HG02943 (cell line): ENCODE measurements at regions not wholly inside any gene's neighbourhood (a gene's known extent, or its start where the extent isn't known, plus 50 kb on each side); places are given as distances from the start of the nearest gene placed in this dataset.

ENCODE experiments used
- ATAC-seq: cut with Tn5 transposase; IDR thresholded peaks from one replicate; pipeline ENCODE4 v1.9.1; 2021; ENCODE audit warnings: mild to moderate bottlenecking, low read depth, moderate library complexity; ENCODE audit not compliant: unreplicated experiment

- no peak for ATAC-seq
Measured at GRCh38 chr7:18198868-18199267, 171.2 kb upstream of the PRPS1L1 start.

DNA sequence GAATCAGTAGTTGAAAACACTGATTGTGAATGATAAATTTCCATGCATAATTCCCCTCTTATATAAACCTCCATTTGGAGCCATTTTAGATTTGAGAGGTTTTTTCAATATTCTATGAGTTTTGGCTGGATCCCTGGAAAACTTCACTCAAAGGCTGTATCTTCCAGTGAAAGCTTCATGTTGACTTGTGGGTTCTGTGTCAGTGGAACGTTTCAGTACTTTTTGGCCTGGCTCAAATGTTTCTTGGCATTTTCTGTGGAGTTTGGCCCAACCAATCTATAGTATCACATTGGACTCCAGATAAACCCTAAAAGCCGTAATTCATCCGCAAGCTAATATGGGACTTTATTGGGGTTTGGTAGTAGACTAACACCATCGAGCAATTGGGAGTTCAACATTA, 172.6 kb upstream of the PRPS1L1 start:
- no peak for ATAC-seq

DNA sequence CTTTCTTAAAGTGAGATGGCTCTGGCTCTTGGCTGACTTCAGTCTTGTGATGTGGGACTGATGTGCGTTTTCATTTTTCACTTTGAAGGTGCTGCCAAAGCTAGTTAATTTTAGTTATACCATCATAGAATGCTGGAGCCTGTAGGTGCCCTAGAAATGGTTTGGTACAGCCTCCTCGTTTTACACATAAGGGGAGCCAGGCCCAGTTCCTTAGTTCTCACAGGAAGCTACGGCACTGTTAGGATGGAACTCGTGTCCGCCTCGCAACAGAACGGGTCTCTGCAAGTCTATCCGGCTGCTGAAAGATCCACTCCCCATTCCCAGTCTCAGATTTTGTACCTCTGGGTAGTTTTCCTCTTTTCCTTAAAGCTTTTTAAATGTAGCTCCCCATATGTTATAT, 173.2 kb upstream of the PRPS1L1 start:
- no peak for ATAC-seq

DNA sequence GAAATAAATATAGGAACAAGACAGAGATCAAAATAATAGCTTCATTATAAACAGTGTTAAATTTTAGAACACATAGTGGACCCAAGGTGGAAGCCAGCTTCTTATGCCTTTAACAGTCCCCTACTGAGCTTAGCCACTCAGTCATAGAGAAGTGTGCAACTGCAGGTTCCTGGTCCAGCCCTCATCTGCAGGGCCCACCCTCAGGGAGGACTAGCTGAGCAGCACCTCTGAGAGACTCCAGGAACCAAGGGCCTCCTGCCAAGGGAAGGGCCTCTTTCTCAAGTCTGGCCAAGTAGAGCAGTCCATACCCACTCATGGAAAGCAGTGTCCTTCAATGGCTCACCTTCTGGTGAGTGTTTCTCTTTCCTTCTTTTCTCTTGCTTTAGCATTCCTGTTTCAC, 173.7 kb upstream of the PRPS1L1 start:
- no peak for ATAC-seq

GRCh38 chr7:18202315-18203045, 174.8 kb upstream of the PRPS1L1 start:
- no peak for ATAC-seq

DNA sequence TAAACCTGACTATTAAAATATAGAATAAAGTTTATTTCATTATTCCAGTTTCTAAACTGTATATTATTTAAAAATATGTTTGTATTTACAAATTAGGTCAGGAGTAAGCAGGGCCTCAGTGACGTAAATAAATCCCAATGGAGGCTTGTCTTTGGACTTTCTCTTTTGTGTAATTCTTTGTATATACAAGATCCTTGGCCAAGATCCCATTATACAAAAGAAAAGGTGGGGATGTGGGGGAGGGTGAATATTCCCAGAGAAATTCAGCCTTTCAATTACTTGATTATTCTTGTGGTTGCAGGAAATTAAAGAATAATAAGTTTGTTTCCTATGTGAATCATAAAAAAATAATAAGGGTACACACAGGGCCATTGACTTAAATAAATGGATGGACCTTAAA, 178.7 kb upstream of the PRPS1L1 start:
- no peak for ATAC-seq

DNA sequence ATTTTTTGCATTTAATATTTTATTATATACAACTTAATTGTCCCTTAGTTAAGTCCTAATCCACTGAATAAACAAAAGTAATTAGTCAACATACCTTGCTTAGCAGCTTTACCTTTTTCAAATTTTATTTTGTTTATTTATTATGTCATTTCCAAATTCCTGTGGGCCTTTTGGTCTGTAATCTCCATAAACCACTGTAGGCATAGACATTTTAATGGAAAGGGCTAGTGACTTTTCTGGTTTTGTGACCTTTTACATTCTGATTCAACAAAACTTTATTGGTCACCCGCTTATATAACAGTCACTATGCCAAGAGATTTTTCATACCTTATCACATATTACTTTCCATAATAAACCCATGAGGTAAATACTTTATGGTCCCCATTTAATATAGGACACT, 181.3 kb upstream of the PRPS1L1 start:
- ATAC-seq, result no peak

DNA sequence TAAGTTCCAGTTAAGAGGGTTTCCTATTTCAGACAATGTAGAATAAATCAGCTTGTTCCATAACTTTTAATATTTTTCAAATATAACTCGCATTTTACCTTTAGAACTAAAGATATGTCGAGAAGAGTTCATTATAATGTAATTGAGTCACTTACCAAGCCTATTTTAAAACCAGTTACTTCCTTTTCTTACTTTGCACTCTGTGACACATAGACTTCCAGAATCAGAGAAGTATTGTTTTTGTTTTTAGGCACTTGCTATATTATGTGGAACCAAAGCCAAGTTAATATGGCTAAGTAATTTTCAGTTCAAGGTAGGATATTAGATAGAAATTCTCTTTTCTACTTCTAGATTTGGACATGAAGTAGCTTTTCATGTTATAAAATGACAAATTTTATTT, 182.7 kb upstream of the PRPS1L1 start:
- ATAC-seq, result no peak

DNA sequence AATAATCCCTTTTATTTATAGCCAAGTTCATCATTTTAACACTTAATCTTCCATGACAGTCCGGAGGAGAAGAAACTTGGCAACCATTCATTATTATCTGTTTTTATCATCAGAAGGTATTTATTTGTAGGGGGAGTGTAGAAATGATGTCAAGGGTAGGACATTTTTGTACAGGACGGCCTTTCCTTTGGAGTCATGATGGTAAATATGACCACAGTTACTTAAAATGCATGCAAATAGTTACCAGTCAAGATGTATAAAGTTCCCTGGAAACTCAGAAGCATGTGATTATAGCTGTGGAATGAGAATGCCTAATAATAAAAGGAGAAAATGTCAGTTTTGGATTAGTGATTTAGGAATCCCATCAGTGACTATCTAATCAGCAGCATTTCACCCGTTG, 183.1 kb upstream of the PRPS1L1 start:
- no peak for ATAC-seq

- ATAC-seq, result no peak
Measured at GRCh38 chr7:18212308-18212707, 184.7 kb upstream of the PRPS1L1 start.

DNA sequence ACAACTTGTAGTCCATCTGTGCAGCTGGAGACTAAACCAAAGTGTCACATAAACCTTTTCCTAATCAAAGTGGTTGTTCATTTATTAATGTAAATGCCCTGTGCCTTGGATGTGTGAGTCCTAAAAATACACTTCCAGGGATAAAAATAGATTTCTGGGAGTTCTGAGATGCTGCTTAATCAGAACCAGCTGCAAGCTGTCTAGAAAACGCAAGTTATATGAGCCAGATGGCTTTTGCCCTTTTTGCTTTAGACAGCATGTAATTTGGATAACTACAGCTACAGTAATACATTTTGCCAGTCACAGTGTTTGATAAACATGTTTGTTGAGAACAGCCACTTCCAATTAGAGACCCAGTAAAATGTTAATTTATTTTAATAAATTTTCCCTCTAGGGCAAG, 185.1 kb upstream of the PRPS1L1 start:
- no peak for ATAC-seq

GRCh38 chr7:18213652-18214051, 186.0 kb upstream of the PRPS1L1 start:
- ATAC-seq, result no peak

- no peak for ATAC-seq
Measured at GRCh38 chr7:18216270-18216669, 188.6 kb upstream of the PRPS1L1 start.

GRCh38 chr7:18221377-18222293, 194.0 kb upstream of the PRPS1L1 start:
- no peak for ATAC-seq

GRCh38 chr7:18222636-18223035, 195.0 kb upstream of the PRPS1L1 start:
- ATAC-seq, result no peak

DNA sequence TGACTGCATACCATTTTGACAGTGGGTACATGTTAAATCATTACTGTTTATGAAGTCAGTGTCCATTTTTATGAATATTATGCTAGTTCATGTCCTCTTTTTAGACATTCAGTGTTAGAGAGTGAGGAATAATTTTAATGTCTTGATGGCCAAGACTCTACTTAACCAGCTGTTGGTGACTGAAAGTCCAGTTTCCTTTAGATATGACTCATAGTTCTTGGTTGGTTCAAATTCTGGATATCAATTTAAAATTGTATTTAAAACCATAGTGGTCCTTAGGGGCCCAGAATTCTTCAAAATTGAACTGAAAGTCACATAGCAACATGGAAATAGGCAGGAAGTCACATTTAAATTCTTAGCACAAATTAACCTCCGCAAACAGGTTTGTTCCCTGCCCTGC, 196.5 kb upstream of the PRPS1L1 start:
- ATAC-seq, result no peak

DNA sequence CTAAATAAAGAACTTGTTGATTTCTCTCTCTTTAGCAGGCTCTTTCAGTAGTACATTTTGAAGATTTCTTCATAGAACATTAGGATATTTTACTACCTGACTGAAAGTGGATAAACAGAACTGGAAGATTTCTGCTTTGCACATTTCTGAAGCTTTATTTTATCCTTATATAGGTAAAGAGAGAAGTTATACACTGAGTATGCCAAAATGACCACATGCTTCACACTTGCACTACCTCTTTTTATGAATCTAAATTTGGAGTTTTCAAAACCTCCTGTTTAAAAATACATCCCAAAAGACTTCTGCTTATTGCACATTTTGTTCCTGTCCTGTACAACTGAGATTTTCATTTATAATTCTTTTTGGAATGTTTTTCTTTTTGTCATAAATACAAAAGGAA, 197.4 kb upstream of the PRPS1L1 start:
- no peak for ATAC-seq

DNA sequence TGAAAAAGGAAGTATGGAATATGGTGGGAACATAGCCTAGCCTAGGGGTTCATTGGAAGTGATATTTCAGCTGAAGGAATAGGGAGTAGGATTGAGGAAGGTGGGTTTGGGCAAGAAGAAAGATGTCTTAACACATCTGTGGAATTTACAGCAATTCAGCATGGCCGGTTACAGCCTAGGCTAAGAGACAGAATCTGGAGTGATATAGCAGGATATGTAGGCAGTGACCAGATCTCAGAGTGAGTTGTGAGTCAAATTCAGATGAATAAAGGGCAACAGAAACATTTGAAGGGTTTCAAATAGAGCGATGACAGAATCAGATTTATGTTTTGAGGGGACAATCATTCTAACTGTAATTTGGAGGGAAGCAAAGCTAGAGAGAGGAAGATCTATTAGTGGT, 199.0 kb upstream of the PRPS1L1 start:
- no peak for ATAC-seq

DNA sequence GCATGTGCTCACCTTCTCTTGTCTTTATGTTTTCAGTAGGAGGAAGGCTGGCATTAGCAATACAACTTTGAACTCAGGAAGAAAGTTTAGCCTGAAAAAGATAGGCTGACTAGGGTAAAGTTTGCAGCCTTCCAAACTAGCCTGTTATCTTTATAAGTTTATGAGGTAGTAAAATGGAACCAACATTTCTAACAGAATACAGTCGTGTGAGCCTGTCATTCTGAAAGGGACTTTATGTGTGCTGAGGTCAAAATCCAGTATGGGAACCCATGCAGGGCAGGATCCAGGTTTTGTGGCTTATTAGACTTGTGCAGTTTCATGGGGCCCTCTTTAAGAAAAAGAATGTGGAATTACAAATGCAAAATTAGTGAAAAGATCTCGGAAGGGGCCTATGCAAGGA, 201.0 kb upstream of the PRPS1L1 start:
- no peak for ATAC-seq

GRCh38 chr7:18230271-18230670, 202.6 kb upstream of the PRPS1L1 start:
- ATAC-seq, result no peak

DNA sequence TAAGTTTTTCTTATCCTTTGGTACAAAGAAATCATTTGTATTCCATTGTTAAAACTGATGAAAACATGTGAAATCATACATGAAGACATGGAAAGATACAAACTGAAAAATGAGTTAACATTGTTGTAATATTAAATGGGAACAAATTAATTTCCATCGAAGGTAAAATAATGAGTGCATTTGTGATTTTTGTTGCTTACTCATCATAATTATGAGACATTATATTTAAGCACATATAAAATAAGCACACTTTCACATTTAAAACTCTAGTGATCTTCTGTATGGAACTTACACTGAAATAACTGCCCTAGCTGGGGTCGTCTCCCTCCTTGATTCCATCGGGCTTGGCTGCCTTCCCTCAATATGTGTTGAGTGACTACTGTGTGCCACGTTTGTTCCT, 204.2 kb upstream of the PRPS1L1 start:
- no peak for ATAC-seq

GRCh38 chr7:18234519-18234918, 206.9 kb upstream of the PRPS1L1 start:
- no peak for ATAC-seq
